ENCODE measurements at regions not wholly inside any gene's neighbourhood (a gene's known extent, or its start where the extent isn't known, plus 50 kb on each side); places are given as distances from the start of the nearest gene placed in this dataset.

DNA sequence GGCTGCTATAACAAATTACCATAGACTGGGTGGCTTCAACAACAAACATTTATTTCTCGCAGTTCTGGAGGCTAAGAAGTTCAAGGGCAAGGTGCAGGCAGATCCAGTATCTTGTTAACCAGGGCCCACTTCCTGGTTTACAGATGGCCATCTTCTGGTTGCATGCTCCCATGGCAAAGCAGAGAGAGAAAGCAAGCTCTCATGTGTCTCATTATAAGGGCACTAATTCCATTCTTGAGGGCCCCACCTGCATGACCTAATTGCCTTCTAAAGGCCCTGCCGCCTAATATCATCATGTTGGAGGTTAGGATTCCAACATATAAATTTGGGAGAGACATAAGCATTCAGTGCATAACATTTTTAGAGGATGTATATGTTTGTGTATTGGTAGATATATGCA is 280.1 kb upstream of the TMPO start:
- Histone ChIP-seq H3K9me3 (peaks cover 0 to 9% (median 4%) of the 10 kb centered on the region in 8 donors), H3K4me3 (no peak overlapping the region), H3K36me3 (no peaks in the 10 kb centered on the region), H3K4me1 (no peaks in the 10 kb centered on the region), H3K27ac (no peak overlapping the region), H3K27me3 (replicated peaks in 1 of 7) (peaks cover 0 to 3% (median 0%) of the 10 kb centered on the region in 7 donors)
- TF ChIP-seq POLR2AphosphoS5 (IDR thresholded peaks at IDR 0.05), result no peak
- TF ChIP-seq POLR2A (IDR thresholded peaks at IDR 0.05), result no peak
- DNase-seq, result no peak
- 80 to 91% (median 86%) methylated on average over 2 of the region's 2 CpGs for WGBS, 5 donors
- intact Hi-C loops (cut with DNase I; ENCODE audit: low total_unique reads), result no loop called here

GRCh38 chr12:98238515-98239130 is 276.8 kb upstream of the TMPO start:
- Histone ChIP-seq H3K4me1 (no peaks in the 10 kb centered on the region), H3K36me3 (no peaks in the 10 kb centered on the region), H3K27ac (no peak overlapping the region), H3K4me3 (no peak overlapping the region), H3K27me3 (replicated peaks in 1 of 7) (peaks cover 0 to 3% (median 0%) of the 10 kb centered on the region in 7 donors), H3K9me3 (peaks cover 0 to 9% (median 4%) of the 10 kb centered on the region in 8 donors)
- intact Hi-C loops (cut with DNase I; ENCODE audit: low total_unique reads), result no loop called here
- DNase-seq, result no peak
- 70 to 81% (median 76%) methylated on average over 4 of the region's 4 CpGs for whole genome bisulfite sequencing, 5 donors
- TF ChIP-seq POLR2A (IDR thresholded peaks at IDR 0.05) (no peak), CTCF (IDR thresholded peaks at IDR 0.05 in 8 of 11, conservative IDR thresholded peaks at IDR 0.05 in 3 of 11) (no peak), POLR2AphosphoS5 (IDR thresholded peaks at IDR 0.05) (no peak)

DNA sequence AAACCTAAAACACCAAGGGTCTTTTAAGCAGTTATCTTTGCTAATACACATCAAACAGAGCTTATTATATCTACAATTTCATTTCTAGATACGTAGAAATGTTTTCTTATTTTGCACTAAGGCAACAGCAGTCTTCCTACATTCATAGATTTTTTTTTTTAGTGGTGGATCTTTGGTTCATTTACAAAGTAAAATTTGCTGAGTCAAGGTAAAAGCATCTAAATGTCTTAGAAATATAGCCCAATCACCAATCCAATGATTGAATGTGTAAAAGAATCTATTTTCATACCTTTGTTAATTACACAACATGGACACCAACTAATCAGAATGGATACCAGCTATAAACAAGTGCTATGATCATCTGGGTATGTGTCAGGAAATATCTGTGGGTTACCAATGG is 272.2 kb upstream of the TMPO start:
- Histone ChIP-seq H3K4me3 (no peak overlapping the region), H3K9me3 (no peaks in the 10 kb centered on the region), H3K36me3 (no peaks in the 10 kb centered on the region), H3K27ac (no peak overlapping the region), H3K27me3 (replicated peaks in 1 of 7) (peaks cover 0 to 3% (median 0%) of the 10 kb centered on the region in 7 donors), H3K4me1 (no peaks in the 10 kb centered on the region)
- TF ChIP-seq CTCF (IDR thresholded peaks at IDR 0.05 in 8 of 11, conservative IDR thresholded peaks at IDR 0.05 in 3 of 11) (no peak), POLR2AphosphoS5 (IDR thresholded peaks at IDR 0.05) (no peak), POLR2A (IDR thresholded peaks at IDR 0.05) (no peak)
- DNase-seq, result no peak
- intact Hi-C loops (cut with DNase I; ENCODE audit: low total_unique reads), result no loop called here
- WGBS, 5 donors, result 75 to 88% (median 85%) methylated on average over 1 of the region's 1 CpG

- 47 to 75% (median 52%) methylated on average over 2 of the region's 2 CpGs for WGBS, 5 donors
- Histone ChIP-seq H3K27me3 (replicated peaks in 1 of 7) (peaks cover 0 to 3% (median 0%) of the 10 kb centered on the region in 7 donors), H3K4me3 (no peak overlapping the region), H3K9me3 (no peaks in the 10 kb centered on the region), H3K27ac (no peak overlapping the region), H3K4me1 (no peaks in the 10 kb centered on the region), H3K36me3 (no peaks in the 10 kb centered on the region)
- TF ChIP-seq CTCF (IDR thresholded peaks at IDR 0.05 in 8 of 11, conservative IDR thresholded peaks at IDR 0.05 in 3 of 11) (no peak), POLR2AphosphoS5 (IDR thresholded peaks at IDR 0.05) (no peak), POLR2A (IDR thresholded peaks at IDR 0.05) (no peak)
- intact Hi-C loops (cut with DNase I; ENCODE audit: low total_unique reads), result no loop called here
- DNase-seq, result no peak
Observed at GRCh38 chr12:98244136-98244535, 271.3 kb upstream of the TMPO start.

All from spleen (tissue), 11 donors.